ENCODE measurements at regions not wholly inside any gene's neighbourhood (a gene's known extent, or its start where the extent isn't known, plus 50 kb on each side); places are given as distances from the start of the nearest gene placed in this dataset.

DNA sequence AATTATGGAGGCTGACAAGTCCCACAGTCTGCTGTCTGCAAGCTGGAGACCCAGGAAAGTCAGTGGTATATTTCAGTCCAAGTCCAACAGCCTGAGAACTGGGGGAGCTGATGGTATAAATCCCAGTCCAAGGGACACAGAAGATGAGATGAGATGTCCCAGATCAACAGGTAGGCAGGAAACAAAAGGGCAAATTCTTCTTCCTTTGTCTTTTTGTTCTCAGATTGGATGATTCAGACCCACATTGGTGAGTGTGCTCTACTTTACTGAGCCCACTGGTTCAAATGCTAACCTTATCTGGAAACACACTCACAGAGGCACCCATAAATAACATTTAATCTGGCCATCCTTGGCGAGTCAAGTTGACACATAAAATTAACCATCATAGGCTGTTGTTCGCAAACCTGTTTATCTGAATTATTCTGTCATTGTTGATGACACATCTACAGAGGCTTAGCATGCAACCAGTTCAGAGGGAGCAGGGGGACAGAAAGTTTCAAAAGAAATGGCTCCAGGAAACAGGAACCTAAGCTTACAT lies 62.7 kb upstream of the ITGA11 start:
- CTCF ChIA-PET, result no interaction called here
- POLR2A ChIA-PET, result no interaction called here
- no peak for FAIRE-seq

More for the DNA sequence above, 62.7 kb upstream of the ITGA11 start:
- Histone ChIP-seq H3K27me3 (ENCODE audit: control insufficient read depth in 2 of 2, insufficient read depth in 2 of 2, low read length in 2 of 2) (peaks cover 18 to 28% of the 10 kb centered on the region in 2 experiments), H3K4me3 (replicated peaks in 1 of 3; ENCODE audit: insufficient read depth in 1 of 3, low read depth in 1 of 3, low read length in 3 of 3) (no peak overlapping the region), H3K4me2 (ENCODE audit: insufficient read depth, low read length) (no peak overlapping the region), H3K4me1 (ENCODE audit: control insufficient read depth, extremely low read depth, insufficient read depth, low read length) (no peaks in the 10 kb centered on the region), H3K9me1 (replicated peaks; ENCODE audit: control insufficient read depth, extremely low read depth, insufficient read depth, low read length) (no peaks in the 10 kb centered on the region), H3K36me3 (ENCODE audit: control insufficient read depth in 2 of 2, extremely low read depth in 1 of 2, insufficient read depth in 2 of 2, low read length in 2 of 2) (no peaks in the 10 kb centered on the region), H3K9ac (replicated peaks; ENCODE audit: extremely low read depth, insufficient read depth, low read length) (no peak overlapping the region), H3K9me3 (replicated peaks; ENCODE audit: control insufficient read depth, insufficient read depth, low read length) (no peaks in the 10 kb centered on the region), H2AFZ (ENCODE audit: low read depth, low read length) (no peak overlapping the region), H3K27ac (ENCODE audit: insufficient read depth, low read depth, low read length) (no peak overlapping the region), H4K20me1 (replicated peaks; ENCODE audit: control insufficient read depth, extremely low read depth, insufficient read depth, low read length) (no peaks in the 10 kb centered on the region), H3K79me2 (ENCODE audit: control insufficient read depth, insufficient read depth, low read length) (no peaks in the 10 kb centered on the region)
- intact Hi-C loops (cut with micrococcal nuclease), result no loop called here
- TF ChIP-seq JUN (IDR thresholded peaks at IDR 0.05; ENCODE audit: borderline replicate concordance, insufficient read depth, insufficient read length, low read depth) (no peak), POLR2A (IDR thresholded peaks at IDR 0.05; ENCODE audit: low read depth, low read length) (no peak), GATA2 (IDR thresholded peaks at IDR 0.05; ENCODE audit: insufficient read depth, insufficient read length, low read depth, low read length) (no peak), EZH2 (IDR thresholded peaks at IDR 0.05; ENCODE audit: borderline replicate concordance, low read depth, low read length, severe bottlenecking) (no peak), POLR2AphosphoS5 (IDR thresholded peaks at IDR 0.05; ENCODE audit: insufficient read depth, low read depth, low read length) (no peak), MYC (IDR thresholded peaks at IDR 0.05; ENCODE audit: low read depth, low read length) (no peak), FOS (IDR thresholded peaks at IDR 0.05; ENCODE audit: borderline replicate concordance, insufficient read depth, low read length) (no peak)
- TF ChIP-seq, protein P1, sequence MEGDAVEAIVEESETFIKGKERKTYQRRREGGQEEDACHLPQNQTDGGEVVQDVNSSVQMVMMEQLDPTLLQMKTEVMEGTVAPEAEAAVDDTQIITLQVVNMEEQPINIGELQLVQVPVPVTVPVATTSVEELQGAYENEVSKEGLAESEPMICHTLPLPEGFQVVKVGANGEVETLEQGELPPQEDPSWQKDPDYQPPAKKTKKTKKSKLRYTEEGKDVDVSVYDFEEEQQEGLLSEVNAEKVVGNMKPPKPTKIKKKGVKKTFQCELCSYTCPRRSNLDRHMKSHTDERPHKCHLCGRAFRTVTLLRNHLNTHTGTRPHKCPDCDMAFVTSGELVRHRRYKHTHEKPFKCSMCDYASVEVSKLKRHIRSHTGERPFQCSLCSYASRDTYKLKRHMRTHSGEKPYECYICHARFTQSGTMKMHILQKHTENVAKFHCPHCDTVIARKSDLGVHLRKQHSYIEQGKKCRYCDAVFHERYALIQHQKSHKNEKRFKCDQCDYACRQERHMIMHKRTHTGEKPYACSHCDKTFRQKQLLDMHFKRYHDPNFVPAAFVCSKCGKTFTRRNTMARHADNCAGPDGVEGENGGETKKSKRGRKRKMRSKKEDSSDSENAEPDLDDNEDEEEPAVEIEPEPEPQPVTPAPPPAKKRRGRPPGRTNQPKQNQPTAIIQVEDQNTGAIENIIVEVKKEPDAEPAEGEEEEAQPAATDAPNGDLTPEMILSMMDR (IDR thresholded peaks at IDR 0.05; ENCODE audit: extremely low read depth in 1 of 2, insufficient read depth in 1 of 2, low read depth in 1 of 2, low read length in 2 of 2), result no peak
- TF ChIP-seq, protein P2, sequence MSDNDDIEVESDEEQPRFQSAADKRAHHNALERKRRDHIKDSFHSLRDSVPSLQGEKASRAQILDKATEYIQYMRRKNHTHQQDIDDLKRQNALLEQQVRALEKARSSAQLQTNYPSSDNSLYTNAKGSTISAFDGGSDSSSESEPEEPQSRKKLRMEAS (IDR thresholded peaks at IDR 0.05; ENCODE audit: insufficient read depth, insufficient read length), result no peak
- no TSS peak for BruUV-seq (replicated peaks)
- dilution Hi-C loops (cut with MboI; ENCODE audit: extremely low pct_ligation_motif_present, low sequenced_read_pairs), result no loop called here
- DNase-seq (ENCODE audit: low read depth, low spot score), result no peak

All from endothelial cell of umbilical vein (primary cell).